H1 (cell line): ENCODE measurements at regions not wholly inside any gene's neighbourhood (a gene's known extent, or its start where the extent isn't known, plus 50 kb on each side); places are given as distances from the start of the nearest gene placed in this dataset.

Experiments used
- CTCF ChIA-PET: fragments of 300-600 bp; sonication (Branson Sonifier 250); formaldehyde crosslinking; loops from one replicate; lab custom pipeline; 2021; ENCODE audit not compliant: partially characterized antibody; lab: Charles Lee
- POLR2A ChIA-PET: fragments of 300-600 bp; sonication (Branson Sonifier 250); formaldehyde crosslinking; loops from one replicate; lab custom pipeline; 2021; ENCODE audit warnings: inconsistent platforms; ENCODE audit not compliant: partially characterized antibody; lab: Charles Lee
- DNase-seq, 2 experiments: peaks; one replicate each; pipeline versions ENCODE4 v3.0.0 to v3.0.0-alpha.2; 2010 to 2022; ENCODE audit warnings: low spot score in 2 of 2, low read depth in 1 of 2, mixed read lengths in 1 of 2
- FAIRE-seq: peaks from 2 replicates; lab custom pipeline; 2011; peaks lifted over from hg19 to GRCh38; lab: Jason Lieb, UNC
- H2AFZ ChIP-seq: 2 replicates; pipeline ENCODE4 v1.8.1; 2012; ENCODE audit warnings: low read length, inconsistent platforms
- H2AK5ac ChIP-seq: 2 replicates; pipeline ENCODE4 v1.6.1; 2013; ENCODE audit warnings: low read depth, low read length
- H2BK120ac ChIP-seq: replicated peaks from 2 replicates; pipeline ENCODE3; 2013; ENCODE audit warnings: low read depth, low read length, inconsistent platforms
- H2BK12ac ChIP-seq: 2 replicates; pipeline ENCODE4 v1.6.1; 2013; ENCODE audit warnings: low read depth, low read length
- H2BK15ac ChIP-seq: 2 replicates; pipeline ENCODE4 v1.6.1; 2013; ENCODE audit warnings: low read length
- H2BK20ac ChIP-seq: 2 replicates; pipeline ENCODE4 v1.6.1; 2013; ENCODE audit warnings: low read length
- H2BK5ac ChIP-seq: 2 replicates; pipeline ENCODE4 v1.6.1; 2013; ENCODE audit warnings: low read depth, low read length
- H3K14ac ChIP-seq: 2 replicates; pipeline ENCODE4 v1.6.1; 2013; ENCODE audit warnings: inconsistent platforms; ENCODE audit not compliant: insufficient read length
- H3K18ac ChIP-seq: 2 replicates; pipeline ENCODE4 v1.6.1; 2013; ENCODE audit warnings: low read length; ENCODE audit errors: extremely low read depth
- H3K23ac ChIP-seq: 2 replicates; pipeline ENCODE4 v1.6.1; 2013; ENCODE audit warnings: inconsistent platforms; ENCODE audit not compliant: insufficient read length
- H3K23me2 ChIP-seq: 2 replicates; pipeline ENCODE4 v1.6.1; 2013; ENCODE audit warnings: low read depth, low read length
- H3K27ac ChIP-seq: 2 replicates; pipeline ENCODE4 v1.6.1; 2011; ENCODE audit warnings: low read depth, low read length, inconsistent platforms
- H3K27me3 ChIP-seq, 4 experiments: replicated peaks in 1 of 4; 1 replicate in 1 of 4; 2 replicates in 3 of 4; pipeline versions ENCODE4 v1.6.1 to v1.8.1; 2011 to 2013; ENCODE audit warnings: low read length in 3 of 4, mild to moderate bottlenecking in 3 of 4, inconsistent platforms in 2 of 4, mixed read lengths in 2 of 4, moderate library complexity in 1 of 4; ENCODE audit not compliant: control insufficient read depth in 3 of 4, insufficient read depth in 3 of 4; ENCODE audit errors: extremely low read depth in 1 of 4
- H3K36me3 ChIP-seq, 4 experiments: 2 replicates each; pipeline versions ENCODE4 v1.6.1 to v1.8.1; 2011 to 2013; ENCODE audit warnings: mild to moderate bottlenecking in 4 of 4, low read length in 3 of 4, moderate library complexity in 2 of 4, control low read depth in 1 of 4, inconsistent platforms in 1 of 4; ENCODE audit not compliant: insufficient read depth in 4 of 4, control insufficient read depth in 2 of 4
- H3K4ac ChIP-seq: replicated peaks from 2 replicates; pipeline ENCODE3; 2013; ENCODE audit warnings: low read length, low read depth, mixed read lengths, inconsistent platforms; ENCODE audit not compliant: insufficient read length
- H3K4me1 ChIP-seq, 4 experiments: replicated peaks in 1 of 4; 1 replicate in 1 of 4; 2 replicates in 3 of 4; pipeline versions ENCODE4 v1.6.1 to v1.8.1; 2011 to 2013; ENCODE audit warnings: low read length in 3 of 4, inconsistent platforms in 2 of 4, mixed read lengths in 1 of 4; ENCODE audit not compliant: insufficient read depth in 4 of 4, control insufficient read depth in 3 of 4
- H3K4me2 ChIP-seq, 2 experiments: 2 replicates each; pipeline versions ENCODE4 v1.6.1 to v1.8.1; 2011 to 2013; ENCODE audit warnings: low read depth in 2 of 2, low read length in 2 of 2, control low read depth in 1 of 2, inconsistent platforms in 1 of 2, mild to moderate bottlenecking in 1 of 2; ENCODE audit not compliant: insufficient read depth in 1 of 2
- H3K4me3 ChIP-seq, 4 experiments: fragments of 200-600, 300-600 bp in 1 of 4; sonication (generic), shearing (Covaris generic), sonication (Bioruptor Twin) in 1 of 4; 2 replicates each; pipeline versions ENCODE4 v1.5.1 to v1.8.1; 2011 to 2016; ENCODE audit warnings: low read length in 4 of 4, low read depth in 3 of 4, control low read depth in 2 of 4, inconsistent platforms in 2 of 4, mild to moderate bottlenecking in 2 of 4, mixed read lengths in 1 of 4, moderate library complexity in 1 of 4; ENCODE audit not compliant: insufficient read depth in 2 of 4; ENCODE audit errors: extremely low read depth in 1 of 4
- H3K56ac ChIP-seq: replicated peaks from 2 replicates; pipeline ENCODE3; 2013; ENCODE audit warnings: low read depth, mild to moderate bottlenecking, mixed read lengths, low read length, inconsistent platforms; ENCODE audit not compliant: insufficient read length
- H3K79me1 ChIP-seq: 2 replicates; pipeline ENCODE4 v1.6.1; 2013; ENCODE audit warnings: low read depth, low read length, control low read depth
- H3K79me2 ChIP-seq, 2 experiments: 2 replicates each; pipeline versions ENCODE4 v1.6.1 to v1.8.1; 2012 to 2013; ENCODE audit warnings: low read length in 2 of 2, mild to moderate bottlenecking in 2 of 2, inconsistent platforms in 1 of 2; ENCODE audit not compliant: insufficient read depth in 2 of 2, control insufficient read depth in 1 of 2
- H3K9ac ChIP-seq, 4 experiments: replicated peaks in 1 of 4; 1 replicate in 1 of 4; 2 replicates in 3 of 4; pipeline versions ENCODE4 v1.6.1 to v1.8.1; 2011 to 2013; ENCODE audit warnings: low read depth in 3 of 4, low read length in 3 of 4, control low read depth in 2 of 4, mild to moderate bottlenecking in 2 of 4, moderate library complexity in 2 of 4, inconsistent platforms in 1 of 4; ENCODE audit errors: extremely low read depth in 1 of 4
- H3K9me3 ChIP-seq, 2 experiments: 2 replicates each; pipeline versions ENCODE4 v1.6.1 to v1.8.1; 2012 to 2013; ENCODE audit warnings: mild to moderate bottlenecking in 2 of 2, moderate library complexity in 2 of 2, control low read depth in 1 of 2, inconsistent platforms in 1 of 2, low read depth in 1 of 2, low read length in 1 of 2, mixed read lengths in 1 of 2; ENCODE audit not compliant: insufficient read depth in 2 of 2
- H4K20me1 ChIP-seq, 2 experiments: replicated peaks in 1 of 2; 2 replicates each; pipeline versions ENCODE3 to v1.8.1; 2011 to 2013; ENCODE audit warnings: inconsistent platforms in 2 of 2, low read length in 2 of 2, mild to moderate bottlenecking in 1 of 2; ENCODE audit not compliant: insufficient read depth in 2 of 2, control insufficient read depth in 1 of 2
- H4K5ac ChIP-seq: 2 replicates; pipeline ENCODE4 v1.6.1; 2013; ENCODE audit warnings: low read length, low read depth, mixed read lengths, inconsistent platforms; ENCODE audit not compliant: insufficient read length
- H4K8ac ChIP-seq: 2 replicates; pipeline ENCODE4 v1.8.0; 2013; ENCODE audit warnings: mild to moderate bottlenecking, moderate library complexity, low read length, inconsistent platforms; ENCODE audit not compliant: insufficient read depth; ENCODE audit errors: extremely low read depth
- H4K91ac ChIP-seq: replicated peaks from 2 replicates; pipeline ENCODE3; 2013; ENCODE audit warnings: low read length, mixed read lengths, inconsistent platforms; ENCODE audit not compliant: insufficient read length
- BCL11A ChIP-seq, 2 experiments: IDR thresholded peaks; one replicate each; pipeline ENCODE4 v1.6.1; 2011; ENCODE audit warnings: low read depth in 2 of 2, low read length in 2 of 2, mild to moderate bottlenecking in 2 of 2
- CHD2 ChIP-seq: IDR thresholded peaks from 2 replicates; pipeline ENCODE4 v1.6.1; 2012; ENCODE audit warnings: low read length, improper control_type of control experiment
- EGR1 ChIP-seq: IDR thresholded peaks from 2 replicates; pipeline ENCODE4 v1.6.1; 2011; ENCODE audit warnings: low read depth, low read length, borderline replicate concordance
- KDM5A ChIP-seq: fragments of 200-600 bp; IDR thresholded peaks from 2 replicates; pipeline ENCODE4 v1.7.1; 2012; ENCODE audit warnings: mild to moderate bottlenecking, low read length, inconsistent platforms, mixed read lengths
- WGBS, 2 experiments: shearing (Covaris generic) in 1 of 2; methylation state at CpG; one replicate each; pipeline versions ENCODE4 v1.1.6 to v1.1.7; 2013 to 2015; ENCODE audit warnings: low lambda C conversion rate in 2 of 2, mixed read lengths in 2 of 2, inconsistent platforms in 1 of 2, low coverage in 1 of 2, missing lambda C conversion rate in 1 of 2; ENCODE audit not compliant: insufficient replicate concordance in 2 of 2, insufficient coverage in 1 of 2, insufficient read length in 1 of 2; ENCODE audit errors: extremely low coverage in 1 of 2, missing lambda C conversion rate in 1 of 2; 5-methylcytosine and 5-hydroxymethylcytosine counted together

- H2BK5ac ChIP-seq, result no peak overlapping the region
- no peak overlapping the region for H2BK12ac ChIP-seq
- H3K27me3 ChIP-seq, result no peaks in the 10 kb centered on the region; a peak in 1 of 7 replicates
- H4K5ac ChIP-seq, result no peak overlapping the region
- H3K56ac ChIP-seq, result no peak overlapping the region
- no peak overlapping the region for H3K4ac ChIP-seq
- no peak overlapping the region for H3K9ac ChIP-seq
- no peaks in the 10 kb centered on the region for H3K4me1 ChIP-seq
- no peak overlapping the region for H2BK20ac ChIP-seq
- DNase-seq (no peak), FAIRE-seq (no peak)
- H2BK120ac ChIP-seq, result no peak overlapping the region
- H3K23me2 ChIP-seq, result no peaks in the 10 kb centered on the region
- no peaks in the 10 kb centered on the region for H3K79me1 ChIP-seq
- no peak overlapping the region for H4K91ac ChIP-seq
- H3K27ac ChIP-seq, result no peak overlapping the region
- CTCF ChIA-PET, result interaction anchor here (1.8 kb wide), 1 partner anchor 108 kb away, joined by 5 read pairs; no protein-coding TSS in a partner anchor
- peaks cover 4 to 6% of the 10 kb centered on the region in 2 experiments; a peak in 2 of 4 replicates for H3K9me3 ChIP-seq
- TF ChIP-seq CHD2, result no peak
- TF ChIP-seq KDM5A, result no peak
- no peak for TF ChIP-seq EGR1
- TF ChIP-seq BCL11A (IDR thresholded peaks at IDR 0.05; ENCODE audit: low read depth in 2 of 2, low read length in 2 of 2), result no peak
- H4K20me1 ChIP-seq, result no peaks in the 10 kb centered on the region
- no peak overlapping the region for H2BK15ac ChIP-seq
- no peaks in the 10 kb centered on the region for H3K36me3 ChIP-seq
- H3K4me3 ChIP-seq, result no peak overlapping the region
- no peak overlapping the region for H2AK5ac ChIP-seq
- 87% methylated on average over 10 of the region's 10 CpGs; no CpG with 5 or more reads in 1 of the 2 experiments for WGBS, 2 experiments
- H3K18ac ChIP-seq, result no peak overlapping the region
- no peak overlapping the region for H2AFZ ChIP-seq
- no peak overlapping the region for H3K4me2 ChIP-seq
- no peak overlapping the region for H3K14ac ChIP-seq
- H4K8ac ChIP-seq, result no peak overlapping the region
- no peaks in the 10 kb centered on the region for H3K79me2 ChIP-seq
- no peak overlapping the region for H3K23ac ChIP-seq
- POLR2A ChIA-PET, result no interaction called here
Measured at GRCh38 chr10:124281666-124282065, 137.1 kb downstream of the OAT start.
